ENCODE measurements at regions not wholly inside any gene's neighbourhood (a gene's known extent, or its start where the extent isn't known, plus 50 kb on each side); places are given as distances from the start of the nearest gene placed in this dataset.

DNA sequence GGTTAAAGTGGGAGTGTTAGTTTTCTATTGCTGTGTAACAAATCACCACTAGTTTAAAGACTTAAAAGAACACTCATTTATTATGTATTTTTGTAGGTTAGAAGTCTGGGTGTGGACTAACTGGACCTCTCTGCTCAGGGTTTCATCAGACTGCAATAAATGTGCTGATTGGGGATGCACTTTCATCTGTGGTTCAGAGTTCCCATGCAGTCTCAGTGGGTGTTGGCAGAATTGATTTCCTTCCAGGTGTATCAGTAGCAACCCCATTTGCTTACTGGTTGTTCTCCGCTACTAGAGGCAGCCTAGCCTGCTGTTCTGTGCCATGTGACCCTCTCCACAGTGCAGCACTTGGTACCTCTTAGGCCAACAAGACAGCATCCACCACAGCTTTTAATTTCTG lies 2200.5 kb downstream of the MAT2B start:
- FAIRE-seq, result no peak
- DNase-seq (ENCODE audit: low spot score), result no peak

GRCh38 chr5:165712011-165712410 lies 2206.6 kb downstream of the MAT2B start:
- DNase-seq (ENCODE audit: low spot score), result no peak
- FAIRE-seq, result no peak

DNA sequence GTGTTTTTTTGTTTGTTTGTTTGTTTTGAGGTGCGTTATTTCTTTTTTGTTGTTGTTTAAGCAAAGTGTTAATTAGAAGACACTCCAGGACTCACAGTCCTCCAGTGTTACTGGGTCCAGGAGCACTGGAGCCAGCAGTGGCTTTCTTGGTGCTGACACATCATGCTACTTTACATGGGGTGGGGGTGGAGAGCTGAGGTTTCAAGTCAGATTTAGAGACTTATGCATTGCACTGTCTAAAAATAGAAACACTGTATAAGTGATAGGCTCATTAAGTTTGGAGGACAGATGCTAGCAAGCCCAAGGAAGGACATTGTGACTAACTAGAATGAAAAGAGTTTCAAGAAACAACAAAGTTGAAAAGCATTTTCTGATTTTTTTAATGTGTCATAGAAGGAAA lies 2209.2 kb downstream of the MAT2B start:
- DNase-seq (ENCODE audit: low spot score), result no peak
- FAIRE-seq, result no peak

- no peak for FAIRE-seq
Measured at GRCh38 chr5:165720901-165721300, 2215.5 kb downstream of the MAT2B start.

DNA sequence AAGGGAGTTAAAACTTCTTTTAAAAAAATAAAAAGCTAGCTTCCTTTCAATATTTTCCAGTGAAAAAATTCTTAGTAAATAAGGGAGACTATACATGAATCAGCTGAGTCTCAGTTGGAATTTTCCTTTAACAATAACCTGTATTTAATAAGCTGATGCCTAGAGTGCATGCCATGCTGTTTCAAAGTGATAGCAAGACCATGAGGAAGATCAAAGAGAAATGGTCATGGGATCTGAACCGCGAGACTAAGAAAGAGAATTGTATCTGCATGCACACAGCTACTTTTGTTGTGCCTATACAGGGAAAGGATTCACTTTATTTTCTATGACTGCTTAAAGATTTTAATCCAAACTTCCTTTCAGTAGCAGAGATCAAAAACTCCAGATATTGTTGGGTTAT lies 2217.0 kb downstream of the MAT2B start:
- no peak for FAIRE-seq
- no peak for DNase-seq (ENCODE audit: low spot score)

More at GRCh38 chr5:165720901-165721300, 2215.5 kb downstream of the MAT2B start:
- no peak for DNase-seq (ENCODE audit: low spot score)

DNA sequence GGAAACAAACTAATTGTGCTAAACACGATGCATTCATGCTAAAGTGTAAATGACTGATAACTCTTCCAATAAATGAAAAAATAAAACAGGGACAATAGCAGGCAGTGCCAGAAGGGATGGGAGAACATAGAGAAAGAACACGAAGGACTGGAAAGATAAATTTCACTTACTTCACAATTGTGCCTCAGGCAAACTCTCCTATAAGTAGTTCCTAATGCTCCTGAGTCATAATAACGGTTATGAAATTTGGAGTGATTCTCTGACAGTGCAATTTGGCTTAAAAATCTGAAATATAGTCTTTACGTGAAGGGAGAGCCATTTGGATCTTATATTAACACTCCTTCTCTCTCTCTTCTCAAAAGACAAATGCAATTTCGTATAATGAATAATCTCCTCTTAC lies 2218.5 kb downstream of the MAT2B start:
- no peak for DNase-seq (ENCODE audit: low spot score)
- no peak for FAIRE-seq

DNA sequence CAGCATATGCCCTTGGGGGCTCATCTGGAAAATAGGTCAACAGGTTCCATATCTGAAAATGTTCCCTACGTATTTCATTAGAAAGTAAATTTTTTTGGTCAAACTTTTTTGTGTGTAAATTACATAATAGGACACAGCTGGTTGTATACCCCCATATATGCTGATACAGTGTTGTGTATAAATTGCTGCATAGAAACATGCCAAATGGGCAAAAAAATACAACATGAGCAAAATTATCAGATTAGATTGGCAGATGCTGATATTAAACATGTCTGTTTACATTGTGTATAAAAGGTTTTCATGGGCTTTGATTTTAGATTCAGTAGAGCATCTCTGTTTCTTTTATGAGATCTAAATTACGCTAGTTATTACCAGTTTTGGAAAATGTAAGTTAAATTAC lies 2223.0 kb downstream of the MAT2B start:
- FAIRE-seq (no peak), DNase-seq (ENCODE audit: low spot score) (no peak)

DNA sequence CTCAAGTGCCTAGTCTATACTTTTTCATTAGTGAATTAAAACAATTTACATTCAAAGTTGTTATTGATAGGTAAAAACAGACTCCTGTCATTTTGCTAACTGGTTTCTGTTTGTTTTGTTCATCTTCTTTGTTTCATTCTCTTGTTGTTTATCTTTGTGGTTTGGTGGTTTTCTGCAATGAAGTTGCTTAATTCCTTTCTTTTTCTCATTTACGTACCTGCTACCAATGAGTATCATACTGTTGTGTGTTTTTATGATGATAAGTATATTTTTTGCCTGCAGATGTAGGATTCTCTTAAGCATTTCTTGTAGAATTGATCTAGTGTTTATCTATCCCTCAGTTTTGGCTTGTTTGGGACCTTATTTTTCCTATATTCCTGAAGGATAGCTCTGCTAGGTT lies 2230.0 kb downstream of the MAT2B start:
- FAIRE-seq (no peak), DNase-seq (ENCODE audit: low spot score) (no peak)

GRCh38 chr5:165739079-165739741 lies 2233.8 kb downstream of the MAT2B start:
- DNase-seq (ENCODE audit: low spot score) (no peak), FAIRE-seq (no peak)

GRCh38 chr5:165757791-165758190 lies 2252.4 kb downstream of the MAT2B start:
- no peak for FAIRE-seq
- no peak for DNase-seq (ENCODE audit: low spot score)

DNA sequence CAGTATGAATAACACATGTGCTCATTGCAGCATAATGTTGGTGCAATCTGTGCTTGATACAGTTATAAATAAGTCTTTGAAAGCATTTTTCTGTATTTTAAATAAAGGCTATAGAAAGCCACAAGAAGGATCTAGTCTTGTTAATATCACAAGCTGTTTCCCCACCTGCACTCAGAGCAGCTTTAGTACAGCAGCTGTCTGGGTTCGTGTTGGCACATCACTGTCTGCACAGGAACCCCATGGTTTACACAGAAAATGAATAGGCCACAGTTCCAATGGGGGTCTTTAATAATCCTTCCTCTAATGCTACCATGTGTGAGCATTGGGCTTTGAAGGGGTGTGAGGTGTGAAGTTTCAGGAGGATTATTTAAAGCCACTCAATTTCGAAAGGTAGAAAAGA lies 2269.7 kb downstream of the MAT2B start:
- no peak for FAIRE-seq
- no peak for DNase-seq (ENCODE audit: low spot score)

DNA sequence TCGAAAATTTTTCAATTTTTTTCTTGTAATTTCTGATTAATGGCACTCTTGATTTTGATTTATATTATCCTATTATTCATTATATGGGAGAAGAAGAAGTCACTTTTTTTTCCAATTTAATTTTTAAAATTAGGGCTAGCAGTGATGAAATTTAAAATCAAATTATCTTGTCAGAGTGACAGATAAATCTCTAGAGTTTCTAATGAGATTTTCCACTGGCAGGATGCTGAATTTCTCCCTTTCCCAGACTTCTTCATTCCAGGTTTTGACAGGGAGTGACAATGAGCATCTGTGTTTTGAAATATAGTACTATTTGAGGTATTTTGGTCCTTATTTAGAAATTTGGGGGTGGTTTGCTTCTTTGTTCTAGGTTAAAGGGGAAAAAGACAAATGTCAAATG lies 2274.1 kb downstream of the MAT2B start:
- FAIRE-seq, result no peak

DNA sequence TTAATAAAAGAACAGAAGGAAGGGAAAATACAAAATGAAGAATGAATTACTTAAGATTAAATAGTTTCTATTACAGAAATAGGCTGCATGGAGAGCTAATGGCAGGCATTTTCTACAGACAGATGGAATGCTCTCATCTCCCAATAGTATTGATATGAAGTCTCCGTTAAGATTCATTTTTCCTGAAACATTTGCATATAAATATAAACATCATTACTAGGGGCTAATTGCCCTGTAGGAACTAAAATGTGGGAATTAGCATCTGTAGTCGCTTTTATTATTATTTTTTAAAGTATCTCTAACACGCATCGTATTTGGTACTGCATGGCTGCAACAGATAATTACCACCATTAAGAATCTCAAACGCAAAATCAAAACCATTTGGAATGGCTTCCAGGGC lies 2275.5 kb downstream of the MAT2B start:
- DNase-seq (ENCODE audit: low spot score) (no peak), FAIRE-seq (no peak)

More for the DNA sequence above, 2274.1 kb downstream of the MAT2B start:
- DNase-seq (ENCODE audit: low spot score), result no peak

DNA sequence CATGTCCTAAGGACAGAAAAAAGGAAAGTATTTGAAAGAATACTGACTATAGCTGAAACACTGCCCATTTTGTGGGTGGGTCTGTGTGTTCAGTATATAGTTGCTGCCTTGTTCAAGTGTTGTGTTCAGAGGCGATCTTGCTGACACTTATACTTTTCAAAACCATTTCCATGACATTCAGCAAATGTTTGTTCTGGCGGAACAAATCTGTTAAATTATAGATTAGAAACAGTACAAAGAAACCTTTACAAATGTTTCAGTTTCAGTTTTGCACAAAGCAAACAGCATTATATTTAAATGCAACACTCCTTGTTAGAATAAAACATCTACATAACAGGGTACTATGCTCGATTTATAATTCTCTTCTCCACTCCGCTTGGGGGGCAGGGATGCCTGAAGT lies 2276.3 kb downstream of the MAT2B start:
- no peak for DNase-seq (ENCODE audit: low spot score)
- FAIRE-seq, result no peak

GRCh38 chr5:165783024-165783423 lies 2277.6 kb downstream of the MAT2B start:
- DNase-seq (ENCODE audit: low spot score), result no peak
- FAIRE-seq, result no peak

DNA sequence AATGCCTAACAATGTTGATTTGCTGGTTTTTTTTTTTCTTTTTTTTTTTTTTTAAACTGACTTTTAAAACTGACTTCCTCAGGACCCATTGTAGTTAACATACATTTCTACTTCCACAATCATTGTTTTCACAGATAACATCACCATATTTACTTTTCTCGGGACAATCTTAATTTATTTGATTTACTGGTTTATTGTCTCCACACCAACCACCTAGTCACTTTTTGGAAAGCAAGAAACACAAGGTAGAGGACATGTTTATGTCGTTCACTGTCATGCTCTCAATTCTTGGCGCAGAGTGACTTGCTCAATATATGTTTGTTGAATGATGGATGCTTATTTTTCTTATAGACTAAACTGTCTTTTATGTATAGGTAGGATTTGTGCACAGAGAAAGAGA lies 2280.7 kb downstream of the MAT2B start:
- DNase-seq (ENCODE audit: low spot score) (no peak), FAIRE-seq (no peak)

- DNase-seq (ENCODE audit: low spot score) (no peak), FAIRE-seq (no peak)
Measured at GRCh38 chr5:165795073-165795472, 2289.7 kb downstream of the MAT2B start.

DNA sequence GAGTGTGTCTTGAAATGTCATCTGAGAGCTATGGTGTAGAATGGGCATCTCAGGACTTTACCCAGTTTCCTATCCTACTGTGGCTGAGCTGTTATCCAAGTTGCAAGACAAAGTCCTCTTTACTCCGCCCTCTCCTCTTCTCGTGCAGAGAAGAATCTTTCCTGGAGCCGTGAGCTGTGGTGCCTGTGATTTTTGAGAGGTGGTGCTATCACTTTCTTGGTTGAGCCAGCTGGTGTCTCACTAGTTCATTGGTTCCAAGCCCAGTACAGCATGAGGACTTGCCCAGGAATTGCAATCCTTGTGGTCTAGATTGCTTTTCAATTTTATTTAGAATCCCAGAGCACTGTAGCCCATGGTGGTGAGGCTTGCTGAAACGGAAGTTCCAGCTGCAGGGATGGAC lies 2300.3 kb downstream of the MAT2B start:
- DNase-seq (ENCODE audit: low spot score) (no peak), FAIRE-seq (no peak)

DNA sequence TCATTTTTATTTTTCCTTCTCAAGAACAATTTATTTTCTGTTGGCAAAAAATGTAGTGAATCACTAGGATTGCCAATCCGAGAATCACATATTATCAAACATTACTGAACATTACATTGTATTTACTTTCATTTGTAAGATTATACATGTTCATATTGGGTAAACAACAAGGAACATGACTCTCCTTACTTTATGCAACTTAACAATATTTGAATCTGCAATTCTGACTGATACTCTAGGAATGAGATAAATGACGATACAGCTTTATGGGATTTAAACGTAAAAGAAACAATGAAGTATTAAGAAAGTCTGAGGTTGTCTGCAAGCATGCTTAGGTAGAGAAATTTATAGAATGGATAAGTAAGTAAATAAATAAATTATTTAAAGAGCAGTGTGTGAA lies 2302.9 kb downstream of the MAT2B start:
- DNase-seq (ENCODE audit: low spot score) (no peak), FAIRE-seq (no peak)

- DNase-seq (ENCODE audit: low spot score) (no peak), FAIRE-seq (no peak)
Measured at GRCh38 chr5:165809914-165810313, 2304.5 kb downstream of the MAT2B start.

DNA sequence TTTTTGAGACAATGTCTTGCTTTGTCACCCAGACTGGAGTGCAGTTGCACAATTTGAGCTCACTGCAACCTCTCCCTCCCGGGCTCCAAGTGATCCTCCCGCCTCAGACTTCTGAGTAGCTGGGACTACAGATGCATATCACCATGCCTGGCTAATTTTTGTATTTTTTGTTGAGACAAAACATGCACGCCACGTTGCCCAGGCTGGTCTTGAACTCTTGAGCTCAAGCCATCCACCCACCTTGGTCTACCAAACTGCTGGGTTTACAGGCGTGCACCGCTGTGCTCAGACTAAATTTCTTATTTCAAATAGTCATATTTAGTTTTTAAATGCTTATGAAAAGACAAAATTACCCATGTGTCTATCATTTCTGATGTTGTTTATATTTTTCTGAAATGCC lies 2324.1 kb downstream of the MAT2B start:
- no peak for FAIRE-seq
- no peak for DNase-seq (ENCODE audit: low spot score)

DNA sequence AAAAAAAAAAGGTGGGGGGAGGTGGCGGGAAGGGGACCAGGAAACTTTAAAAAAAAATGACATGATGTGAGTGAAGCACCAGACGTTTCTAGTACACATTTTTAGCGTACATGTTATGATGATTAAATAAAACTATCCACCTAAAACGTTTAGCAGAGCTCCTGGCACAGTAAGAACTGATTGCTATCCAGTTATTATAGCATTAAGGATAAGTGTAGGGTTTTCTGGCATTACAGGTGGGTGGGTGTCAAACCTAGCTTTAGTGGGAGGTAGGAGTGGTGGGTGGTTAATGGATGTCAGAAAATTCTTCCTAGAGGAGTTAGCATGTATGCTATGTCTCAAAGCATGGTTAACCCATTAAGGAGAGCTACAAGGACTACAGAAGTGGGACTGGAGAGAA lies 2329.5 kb downstream of the MAT2B start:
- FAIRE-seq, result no peak
- DNase-seq (ENCODE audit: low spot score), result no peak

- no peak for DNase-seq (ENCODE audit: low spot score)
- no peak for FAIRE-seq
Measured at GRCh38 chr5:165836046-165836445, 2330.6 kb downstream of the MAT2B start.

- no peak for DNase-seq (ENCODE audit: low spot score)
- FAIRE-seq, result no peak
Measured at GRCh38 chr5:165837286-165837685, 2331.9 kb downstream of the MAT2B start.

Measured in RCC 7860 (cell line).